Limb (tissue), 2 donors: ENCODE measurements at regions not wholly inside any gene's neighbourhood (a gene's known extent, or its start where the extent isn't known, plus 50 kb on each side); places are given as distances from the start of the nearest gene placed in this dataset.
"Not testable (repeated sequence)": the region's sequence is repeated elsewhere in the genome, so short reads cannot be mapped to it uniquely, and the experiment has no call there.

Experiments used
- DNase-seq, 2 donors: peaks; one replicate each; pipeline ENCODE4 v3.0.0-alpha.2; 2016; ENCODE audit errors: extremely low spot score in 2 of 2

DNA sequence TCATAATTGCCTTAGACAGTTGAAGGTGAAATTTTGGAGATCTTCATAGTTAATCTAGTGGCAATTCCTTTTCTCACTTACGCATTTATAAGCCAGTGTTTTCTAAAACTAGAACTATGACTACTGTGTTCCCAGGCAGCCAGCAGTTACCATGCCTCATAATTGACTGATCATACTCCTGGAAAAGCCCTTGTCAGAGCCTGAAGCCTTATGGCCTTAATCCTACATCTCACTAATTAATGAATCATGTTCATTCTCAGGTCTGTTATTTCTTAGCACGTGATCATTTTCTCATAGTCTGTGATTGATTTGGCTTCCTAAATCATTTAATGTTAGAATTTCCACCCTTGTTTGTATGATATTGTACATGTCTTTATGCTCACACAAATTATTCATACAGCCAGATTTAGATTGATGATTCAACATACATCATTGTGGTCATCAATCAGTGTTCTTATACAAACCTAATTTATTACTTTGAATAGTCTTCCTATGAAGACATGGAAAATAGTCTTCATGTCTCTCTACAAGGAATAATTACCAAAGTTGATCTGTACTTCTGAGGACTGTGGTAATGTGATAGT is 132.6 kb upstream of the ASCC3 start:
- DNase-seq = no peak

DNA sequence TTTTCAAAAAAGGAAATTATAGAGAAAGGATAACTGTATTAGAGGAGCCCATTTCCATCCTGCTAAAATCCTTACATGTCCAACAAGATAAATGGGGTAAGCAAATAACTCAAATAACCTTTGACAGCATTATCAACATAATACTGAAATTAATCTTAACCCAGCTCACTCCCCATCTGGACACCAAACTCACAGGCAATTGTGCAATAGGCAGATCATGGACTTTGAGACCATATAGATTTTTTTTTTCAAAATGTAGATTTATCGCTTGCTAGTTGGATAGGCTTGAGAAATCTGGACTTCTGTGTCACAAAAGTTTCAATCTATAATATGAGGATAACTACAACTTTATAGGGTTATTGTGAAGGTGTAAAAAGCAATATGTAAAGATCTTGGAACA is 134.4 kb upstream of the ASCC3 start:
- DNase-seq = no peak

- DNase-seq = no peak
These were observed 135.0 kb upstream of the ASCC3 start for GRCh38 chr6:101016163-101016562.

DNA sequence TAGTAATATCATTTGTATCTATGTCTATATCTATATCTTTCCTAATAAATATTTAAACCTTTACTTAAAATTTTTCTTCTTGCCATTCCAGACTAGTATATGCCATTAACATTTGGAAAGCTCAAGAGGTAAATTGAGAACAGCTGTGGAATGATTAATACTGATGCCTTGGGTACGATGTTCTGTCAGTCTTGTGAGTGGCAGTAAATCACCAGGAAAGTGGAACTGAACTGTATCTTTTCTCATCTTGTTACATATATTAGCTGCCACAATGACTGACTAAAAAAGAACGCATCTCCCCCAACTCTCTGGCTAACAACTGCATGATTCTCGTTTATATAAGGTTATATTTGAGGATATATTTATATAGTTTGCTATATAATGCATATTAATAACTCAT is 137.0 kb upstream of the ASCC3 start:
- DNase-seq = no peak

DNA sequence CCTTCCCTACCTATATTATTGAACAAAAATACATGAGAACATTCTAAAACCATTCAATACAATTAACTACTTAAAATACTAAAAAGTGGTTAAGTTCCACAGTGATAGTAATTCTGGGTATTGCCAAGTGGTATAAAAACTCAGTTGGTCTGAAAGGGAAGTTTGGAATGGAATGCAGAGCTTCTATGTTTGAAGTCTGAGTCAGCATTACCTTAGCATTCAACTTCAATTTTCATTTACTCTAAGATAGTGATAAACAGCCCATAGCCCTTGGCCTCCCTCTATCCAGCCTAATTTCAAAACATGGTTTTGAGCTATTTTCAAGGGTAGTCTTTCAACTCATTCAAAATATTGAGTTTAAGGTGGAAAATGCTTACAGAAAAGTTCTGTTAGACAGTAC is 140.4 kb upstream of the ASCC3 start:
- no peak for DNase-seq

- DNase-seq = no peak
These were observed 161.8 kb upstream of the ASCC3 start for GRCh38 chr6:101042966-101043365.

- DNase-seq = no peak
These were observed 177.2 kb upstream of the ASCC3 start for GRCh38 chr6:101058296-101058695.

DNA sequence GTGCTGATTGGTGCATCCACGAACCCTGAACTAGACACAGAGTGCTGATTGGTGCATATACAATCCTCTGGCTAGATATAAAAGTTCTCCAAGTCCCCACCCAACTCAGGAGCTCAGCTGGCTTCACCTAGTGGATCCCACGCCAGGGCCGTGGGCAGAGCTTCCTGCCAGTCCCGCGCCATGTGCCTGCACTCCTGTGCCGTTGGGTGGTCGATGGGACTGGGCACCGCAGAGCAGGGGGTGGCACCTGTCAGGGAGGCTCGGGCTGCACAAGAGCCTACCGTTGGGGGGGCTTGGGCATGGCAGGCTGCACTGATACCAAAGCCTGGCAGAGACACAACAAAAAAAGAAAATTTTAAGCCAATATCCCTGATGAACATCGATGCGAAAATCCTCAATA is 185.4 kb upstream of the ASCC3 start:
- no peak for DNase-seq

GRCh38 chr6:101069191-101069795 is 188.2 kb upstream of the ASCC3 start:
- no peak for DNase-seq

DNA sequence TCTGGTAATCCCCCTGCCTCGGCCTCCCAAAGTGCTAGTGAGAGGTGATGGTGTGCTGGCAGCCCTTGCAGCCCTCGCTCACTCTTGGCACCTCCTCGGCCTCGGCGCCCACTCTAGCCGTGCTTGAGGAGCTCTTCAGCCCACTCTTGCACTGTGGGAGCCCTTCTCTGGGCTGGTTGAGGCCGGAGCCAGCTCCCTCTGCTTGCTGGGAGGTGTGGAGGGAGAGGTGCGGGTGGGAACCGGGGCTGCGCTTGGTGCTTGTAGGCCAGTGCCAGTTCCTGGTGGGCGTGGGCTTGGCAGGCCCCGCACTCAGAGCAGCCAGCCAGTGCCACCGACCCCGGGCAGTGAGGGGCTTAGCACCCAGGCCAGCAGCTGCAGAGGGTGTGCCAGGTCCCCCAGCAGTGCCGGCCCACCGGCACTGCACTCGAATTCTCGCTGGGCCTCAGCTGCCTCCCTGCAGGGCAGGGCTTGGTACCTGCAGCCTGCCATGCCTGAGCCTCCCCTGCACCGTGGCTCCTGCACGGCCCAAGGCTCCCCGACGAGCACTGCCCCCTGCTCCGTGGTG is 189.0 kb upstream of the ASCC3 start:
- DNase-seq = no peak

DNA sequence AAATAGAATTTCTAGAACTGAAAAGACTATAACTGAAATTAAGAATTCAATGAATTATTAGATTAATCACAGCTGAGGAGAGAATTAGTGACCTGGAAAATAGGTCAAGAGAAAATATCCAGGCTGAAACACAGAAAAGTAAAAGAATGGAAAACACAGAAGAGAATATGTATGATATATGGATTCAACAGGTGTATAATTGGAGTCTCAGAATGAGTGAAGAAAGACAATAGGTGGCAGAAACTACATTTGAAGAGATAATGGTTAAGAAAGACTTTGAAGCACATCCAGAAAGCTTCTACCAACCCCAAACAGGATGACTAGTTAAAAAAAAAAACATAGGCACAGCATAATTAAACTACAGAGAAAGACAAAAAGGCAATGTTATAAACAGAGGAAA is 196.2 kb upstream of the ASCC3 start:
- no peak for DNase-seq

DNA sequence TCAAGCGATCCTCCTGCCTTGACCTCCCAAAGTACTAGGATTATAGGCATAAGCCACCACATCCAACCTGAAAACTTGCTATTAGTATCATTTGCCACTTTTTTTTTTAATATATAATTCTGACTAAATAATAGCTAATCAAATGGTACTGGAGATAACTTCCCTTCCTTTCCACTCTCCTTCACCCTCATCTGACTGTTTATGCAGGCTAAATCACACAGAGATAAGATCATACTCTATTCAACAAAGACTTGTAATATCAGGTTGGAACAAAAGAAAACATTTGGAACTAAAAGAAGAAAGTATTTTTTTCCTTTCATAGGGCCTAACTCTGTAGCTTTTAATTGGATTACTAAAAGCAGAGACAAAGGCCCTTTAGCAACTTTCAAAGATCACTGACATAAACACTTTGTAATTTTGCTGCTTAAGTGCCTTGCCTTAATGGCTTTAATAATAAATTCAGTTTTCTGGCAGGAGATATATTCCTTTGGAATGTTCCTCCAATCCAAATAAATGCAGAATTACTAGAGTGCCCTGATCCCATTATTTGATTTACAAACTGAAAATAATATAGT is 198.7 kb upstream of the ASCC3 start:
- no peak for DNase-seq

DNA sequence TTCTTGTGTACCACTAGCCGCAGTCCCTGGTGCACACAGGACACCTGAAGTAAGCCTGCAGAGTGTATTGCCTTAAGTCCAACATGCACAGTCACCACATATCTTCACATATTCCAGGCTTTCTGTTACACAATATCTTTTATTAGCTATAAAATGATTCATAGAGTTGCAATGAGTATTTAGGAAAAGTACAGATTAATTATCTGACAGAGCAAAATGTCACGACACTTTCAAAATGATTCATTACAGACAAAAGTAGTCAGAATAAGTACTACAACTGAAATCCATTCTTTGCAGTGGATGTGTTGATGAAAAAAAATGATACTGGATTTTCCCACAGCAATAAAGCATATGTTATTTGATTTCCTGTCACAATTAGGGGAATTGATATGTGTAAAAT is 199.5 kb upstream of the ASCC3 start:
- DNase-seq = no peak

DNA sequence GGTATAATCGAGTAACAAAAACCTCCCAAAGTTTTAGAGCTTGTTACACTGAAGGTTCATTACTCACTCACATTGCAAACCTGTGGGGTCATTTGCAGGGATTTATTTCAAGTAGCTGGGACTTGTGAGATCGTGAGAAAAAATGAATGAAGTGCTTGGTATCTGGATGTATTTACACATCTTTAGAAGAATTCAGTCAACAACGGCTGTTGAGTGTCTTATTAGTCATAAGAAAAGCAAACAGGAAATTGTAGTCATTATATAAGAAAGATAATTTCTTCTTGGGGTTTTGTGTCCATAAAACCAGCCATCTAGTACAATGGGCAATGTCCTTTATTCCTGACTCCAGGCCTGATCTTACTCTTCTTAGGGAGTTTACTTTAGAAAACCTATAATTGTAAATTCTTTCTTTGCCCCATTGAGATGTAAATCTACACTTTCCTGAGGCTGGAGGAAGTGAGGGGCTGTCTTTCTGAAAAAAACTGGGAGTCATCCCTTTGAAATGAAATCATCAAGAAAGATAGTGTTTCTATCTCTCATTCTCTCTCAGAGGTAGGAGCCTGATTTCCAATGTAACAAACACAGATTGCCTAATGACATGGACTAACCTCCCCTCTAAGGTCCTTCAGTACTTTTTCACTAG is 202.5 kb upstream of the ASCC3 start:
- DNase-seq = no peak

- no peak for DNase-seq
These were observed 204.2 kb upstream of the ASCC3 start for GRCh38 chr6:101085327-101085726.

GRCh38 chr6:101086473-101086872 is 205.3 kb upstream of the ASCC3 start:
- DNase-seq = no peak

GRCh38 chr6:101088594-101088993 is 207.5 kb upstream of the ASCC3 start:
- no peak for DNase-seq

DNA sequence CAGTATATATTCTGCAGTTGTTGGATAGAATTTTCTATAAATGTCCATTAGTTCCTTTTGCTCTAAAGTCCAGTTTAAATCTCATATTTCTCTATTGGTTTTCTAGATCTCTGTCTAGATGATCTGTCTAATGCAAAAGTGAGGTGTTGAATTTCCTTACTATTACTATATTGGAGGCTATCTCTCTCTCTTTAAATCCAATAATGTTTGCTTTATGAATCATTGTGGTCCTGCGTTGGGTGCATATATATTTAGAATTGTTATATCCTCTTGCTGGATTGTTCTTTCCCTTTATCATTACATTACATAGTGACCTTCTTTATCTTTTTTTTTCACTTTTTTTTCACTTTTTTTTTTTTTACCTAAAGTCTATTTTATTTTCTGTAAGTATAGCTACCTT is 208.5 kb upstream of the ASCC3 start:
- no peak for DNase-seq

DNA sequence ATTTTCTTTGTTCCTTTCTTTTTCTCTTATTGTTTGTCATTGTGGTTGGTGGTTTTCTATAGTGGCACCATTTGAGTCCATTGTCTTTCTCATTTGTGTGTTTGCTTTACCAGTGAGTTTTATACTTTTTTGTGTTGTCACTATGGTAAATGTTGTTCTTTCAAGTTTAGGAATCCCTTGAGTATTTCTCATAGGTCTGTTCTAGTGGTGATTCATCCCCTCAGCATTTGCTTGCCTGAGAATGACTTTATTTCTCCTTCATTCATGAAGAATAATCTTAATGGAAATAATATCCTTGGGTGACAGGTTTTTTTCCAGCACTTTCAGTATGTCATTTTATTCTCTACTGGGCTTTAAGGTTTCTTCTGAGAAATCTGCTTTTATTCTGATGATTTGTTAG is 209.2 kb upstream of the ASCC3 start:
- DNase-seq = no peak

GRCh38 chr6:101098605-101099004 is 217.5 kb upstream of the ASCC3 start:
- DNase-seq = not testable (repeated sequence)

DNA sequence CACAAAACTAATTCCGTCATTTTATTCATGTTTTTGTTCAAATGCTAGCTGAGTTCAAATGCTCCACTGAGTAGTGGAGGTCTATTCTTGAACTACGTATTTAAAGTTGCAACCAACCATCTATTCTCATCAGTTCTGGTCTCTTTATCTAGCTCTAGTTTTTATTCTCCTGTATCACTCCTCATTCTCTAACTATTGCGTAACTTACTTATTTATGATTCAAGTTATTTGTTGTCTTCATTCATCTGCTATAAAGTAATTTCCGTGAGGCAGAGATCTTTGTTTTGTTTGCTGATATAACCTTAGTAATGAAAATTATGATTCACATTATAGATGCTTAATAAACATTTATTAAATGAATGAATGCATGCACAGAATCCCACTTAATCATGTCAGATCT is 221.6 kb upstream of the ASCC3 start:
- DNase-seq = no peak

DNA sequence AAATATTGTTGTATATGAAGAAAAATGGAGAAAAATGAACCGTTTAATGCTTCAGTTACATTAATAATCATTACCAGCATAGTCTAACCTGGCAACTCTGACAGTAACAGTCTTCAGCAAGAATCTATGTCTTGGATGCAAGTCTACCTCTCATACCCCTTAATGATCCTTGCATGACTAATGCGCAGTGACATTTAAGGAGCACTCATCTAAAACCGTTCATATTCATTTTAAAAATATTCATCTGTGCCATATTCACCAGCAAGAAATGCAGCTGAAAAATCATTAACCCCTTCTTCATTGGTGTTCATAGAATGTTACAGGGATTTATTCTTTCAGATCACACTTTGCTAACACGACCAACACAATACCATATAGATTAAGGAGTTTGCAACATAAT is 227.2 kb upstream of the ASCC3 start:
- no peak for DNase-seq

GRCh38 chr6:101110814-101111213 is 229.7 kb upstream of the ASCC3 start:
- no peak for DNase-seq
